HepG2 (cell line): ENCODE measurements at regions not wholly inside any gene's neighbourhood (a gene's known extent, or its start where the extent isn't known, plus 50 kb on each side); places are given as distances from the start of the nearest gene placed in this dataset.
A peak's percentile ranks its signal among the peaks of the same experiment; 100 is the strongest.

Experiments used
- CHCHD3 ChIP-seq: sonication (generic); formaldehyde crosslinking; IDR thresholded peaks from 2 replicates; pipeline ENCODE4 v1.8.0; 2022; ENCODE audit warnings: mild to moderate bottlenecking, missing genetic modification reagents, moderate library complexity
- EED ChIP-seq: sonication (generic); formaldehyde crosslinking; IDR thresholded peaks from 2 replicates; pipeline ENCODE4 v1.5.0; 2020; ENCODE audit warnings: mild to moderate bottlenecking, missing genetic modification reagents
- FOXK1 ChIP-seq: sonication (generic); formaldehyde crosslinking; IDR thresholded peaks from 2 replicates; pipeline ENCODE4 v1.4.0; 2020; ENCODE audit warnings: low read depth, missing genetic modification reagents, borderline replicate concordance
- HMGA1 ChIP-seq: sonication (generic); formaldehyde crosslinking; conservative IDR thresholded peaks from 2 replicates; pipeline ENCODE4 v1.4.0; 2020; ENCODE audit warnings: missing genetic modification reagents
- LBX2 ChIP-seq: sonication (generic); formaldehyde crosslinking; IDR thresholded peaks from 2 replicates; pipeline ENCODE4 v1.5.0; 2020; ENCODE audit warnings: missing genetic modification reagents, mild to moderate bottlenecking, borderline replicate concordance
- MEIS1 ChIP-seq: sonication (generic); formaldehyde crosslinking; IDR thresholded peaks from 2 replicates; pipeline ENCODE4 v1.9.0; 2021; ENCODE audit warnings: mild to moderate bottlenecking, missing genetic modification reagents, moderate library complexity, borderline replicate concordance
- MTF2 ChIP-seq: sonication (generic); formaldehyde crosslinking; IDR thresholded peaks from 2 replicates; pipeline ENCODE4 v1.5.0; 2020; ENCODE audit warnings: missing genetic modification reagents, borderline replicate concordance
- PRPF4 ChIP-seq: fragments of 200-400 bp; formaldehyde crosslinking; IDR thresholded peaks from 2 replicates; pipeline ENCODE4 v1.6.1; 2016; ENCODE audit warnings: low read length, low read depth; ENCODE audit not compliant: poor library complexity, severe bottlenecking
- RNF2 ChIP-seq: fragments of 450-650 bp; conservative IDR thresholded peaks from 2 replicates; pipeline ENCODE4 v1.6.1; 2016; ENCODE audit warnings: low read depth
- SALL2 ChIP-seq: sonication (generic); formaldehyde crosslinking; IDR thresholded peaks from 2 replicates; pipeline ENCODE4 v1.8.1; 2023; ENCODE audit warnings: mild to moderate bottlenecking, missing genetic modification reagents, inconsistent platforms
- ZBTB7B ChIP-seq: sonication (generic); formaldehyde crosslinking; IDR thresholded peaks from 2 replicates; pipeline ENCODE4 v1.4.0; 2020; ENCODE audit warnings: missing genetic modification reagents
- ZHX1 ChIP-seq: sonication (generic); formaldehyde crosslinking; IDR thresholded peaks from 2 replicates; pipeline ENCODE4 v1.8.1; 2022; ENCODE audit warnings: low read depth, mild to moderate bottlenecking, missing genetic modification reagents
- ZMAT3 ChIP-seq: sonication (generic); formaldehyde crosslinking; conservative IDR thresholded peaks from 2 replicates; pipeline ENCODE4 v1.7.0; 2021; ENCODE audit warnings: missing genetic modification reagents
- ZNF564 ChIP-seq: sonication (generic); formaldehyde crosslinking; IDR thresholded peaks from 2 replicates; pipeline ENCODE4 v1.8.1; 2023; ENCODE audit warnings: mild to moderate bottlenecking, missing genetic modification reagents
- ZNF878 ChIP-seq: sonication (generic); formaldehyde crosslinking; IDR thresholded peaks from 2 replicates; pipeline ENCODE4 v1.8.1; 2023; ENCODE audit warnings: mild to moderate bottlenecking, missing genetic modification reagents, moderate library complexity
- TF ChIP-seq, protein P1 (sequence below): sonication (generic); formaldehyde crosslinking; conservative IDR thresholded peaks from 2 replicates; pipeline ENCODE4 v1.4.0; 2020; ENCODE audit warnings: missing genetic modification reagents
- TF ChIP-seq, protein P2 (sequence below): fragments of 450-650 bp; IDR thresholded peaks from 2 replicates; pipeline ENCODE4 v1.6.1; 2017
- TF ChIP-seq, protein P3 (sequence below): sonication (generic); formaldehyde crosslinking; IDR thresholded peaks from 2 replicates; pipeline ENCODE4 v1.4.0; 2020; ENCODE audit warnings: mild to moderate bottlenecking, missing genetic modification reagents, borderline replicate concordance
- TF ChIP-seq, protein P4 (sequence below): sonication (generic); formaldehyde crosslinking; IDR thresholded peaks from 2 replicates; pipeline ENCODE4 v1.8.1; 2023; ENCODE audit warnings: mild to moderate bottlenecking, moderate library complexity, missing genetic modification reagents

- TF ChIP-seq, protein P1, sequence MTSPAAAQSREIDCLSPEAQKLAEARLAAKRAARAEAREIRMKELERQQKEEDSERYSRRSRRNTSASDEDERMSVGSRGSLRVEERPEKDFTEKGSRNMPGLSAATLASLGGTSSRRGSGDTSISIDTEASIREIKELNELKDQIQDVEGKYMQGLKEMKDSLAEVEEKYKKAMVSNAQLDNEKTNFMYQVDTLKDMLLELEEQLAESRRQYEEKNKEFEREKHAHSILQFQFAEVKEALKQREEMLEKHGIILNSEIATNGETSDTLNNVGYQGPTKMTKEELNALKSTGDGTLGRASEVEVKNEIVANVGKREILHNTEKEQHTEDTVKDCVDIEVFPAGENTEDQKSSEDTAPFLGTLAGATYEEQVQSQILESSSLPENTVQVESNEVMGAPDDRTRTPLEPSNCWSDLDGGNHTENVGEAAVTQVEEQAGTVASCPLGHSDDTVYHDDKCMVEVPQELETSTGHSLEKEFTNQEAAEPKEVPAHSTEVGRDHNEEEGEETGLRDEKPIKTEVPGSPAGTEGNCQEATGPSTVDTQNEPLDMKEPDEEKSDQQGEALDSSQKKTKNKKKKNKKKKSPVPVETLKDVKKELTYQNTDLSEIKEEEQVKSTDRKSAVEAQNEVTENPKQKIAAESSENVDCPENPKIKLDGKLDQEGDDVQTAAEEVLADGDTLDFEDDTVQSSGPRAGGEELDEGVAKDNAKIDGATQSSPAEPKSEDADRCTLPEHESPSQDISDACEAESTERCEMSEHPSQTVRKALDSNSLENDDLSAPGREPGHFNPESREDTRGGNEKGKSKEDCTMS, result no peak
- TF ChIP-seq ZMAT3 (CRISPR knock-in tag), result peak; percentile 67
- peak; percentile 83; the same call in 1 of the 2 replicates for TF ChIP-seq EED (CRISPR knock-in tag)
- no peak for TF ChIP-seq ZNF878 (CRISPR knock-in tag)
- no peak for TF ChIP-seq MEIS1 (CRISPR knock-in tag)
- TF ChIP-seq, protein P2, sequence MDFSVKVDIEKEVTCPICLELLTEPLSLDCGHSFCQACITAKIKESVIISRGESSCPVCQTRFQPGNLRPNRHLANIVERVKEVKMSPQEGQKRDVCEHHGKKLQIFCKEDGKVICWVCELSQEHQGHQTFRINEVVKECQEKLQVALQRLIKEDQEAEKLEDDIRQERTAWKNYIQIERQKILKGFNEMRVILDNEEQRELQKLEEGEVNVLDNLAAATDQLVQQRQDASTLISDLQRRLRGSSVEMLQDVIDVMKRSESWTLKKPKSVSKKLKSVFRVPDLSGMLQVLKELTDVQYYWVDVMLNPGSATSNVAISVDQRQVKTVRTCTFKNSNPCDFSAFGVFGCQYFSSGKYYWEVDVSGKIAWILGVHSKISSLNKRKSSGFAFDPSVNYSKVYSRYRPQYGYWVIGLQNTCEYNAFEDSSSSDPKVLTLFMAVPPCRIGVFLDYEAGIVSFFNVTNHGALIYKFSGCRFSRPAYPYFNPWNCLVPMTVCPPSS, result no peak
- no peak for TF ChIP-seq ZBTB7B (CRISPR knock-in tag)
- TF ChIP-seq FOXK1 (CRISPR knock-in tag), result no peak
- no peak for TF ChIP-seq ZHX1 (CRISPR knock-in tag)
- TF ChIP-seq RNF2, result no peak
- TF ChIP-seq SALL2, result no peak
- TF ChIP-seq CHCHD3 (CRISPR knock-in tag), result no peak
- no peak for TF ChIP-seq HMGA1 (CRISPR knock-in tag)
- no peak; the same call in 1 of the 2 replicates for TF ChIP-seq ZNF564 (CRISPR knock-in tag)
- no peak for TF ChIP-seq MTF2 (CRISPR knock-in tag)
- TF ChIP-seq, protein P3, sequence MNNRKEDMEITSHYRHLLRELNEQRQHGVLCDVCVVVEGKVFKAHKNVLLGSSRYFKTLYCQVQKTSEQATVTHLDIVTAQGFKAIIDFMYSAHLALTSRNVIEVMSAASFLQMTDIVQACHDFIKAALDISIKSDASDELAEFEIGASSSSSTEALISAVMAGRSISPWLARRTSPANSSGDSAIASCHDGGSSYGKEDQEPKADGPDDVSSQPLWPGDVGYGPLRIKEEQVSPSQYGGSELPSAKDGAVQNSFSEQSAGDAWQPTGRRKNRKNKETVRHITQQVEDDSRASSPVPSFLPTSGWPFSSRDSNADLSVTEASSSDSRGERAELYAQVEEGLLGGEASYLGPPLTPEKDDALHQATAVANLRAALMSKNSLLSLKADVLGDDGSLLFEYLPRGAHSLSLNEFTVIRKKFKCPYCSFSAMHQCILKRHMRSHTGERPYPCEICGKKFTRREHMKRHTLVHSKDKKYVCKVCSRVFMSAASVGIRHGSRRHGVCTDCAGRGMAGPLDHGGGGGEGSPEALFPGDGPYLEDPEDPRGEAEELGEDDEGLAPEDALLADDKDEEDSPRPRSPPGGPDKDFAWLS (CRISPR knock-in tag), result peak; percentile 48; the same call in 1 of the 2 replicates
- TF ChIP-seq, protein P4, sequence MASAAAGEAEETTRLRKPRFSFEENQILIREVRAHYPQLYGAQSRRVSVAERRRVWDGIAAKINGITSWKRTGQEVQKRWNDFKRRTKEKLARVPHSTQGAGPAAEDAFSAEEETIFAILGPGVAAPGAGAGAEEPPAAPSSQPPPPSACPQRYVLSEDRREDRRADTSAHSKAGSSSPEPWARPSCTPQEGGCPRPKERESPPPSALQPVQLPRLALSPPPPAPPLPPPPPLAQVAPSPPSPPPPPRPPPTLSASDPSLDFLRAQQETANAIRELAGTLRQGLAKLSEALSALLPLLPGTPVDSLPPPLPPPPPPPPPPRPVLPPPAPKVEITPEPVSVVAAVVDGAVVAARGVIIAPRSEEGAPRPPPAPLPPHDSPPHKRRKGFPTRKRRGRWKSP, result 0 out of 2 replicates have a peak, but pooled peaks have one; percentile 42
- TF ChIP-seq PRPF4, result no peak
- TF ChIP-seq LBX2 (CRISPR knock-in tag), result no peak
Measured at GRCh38 chr14:31944256-31945073, 132.6 kb upstream of the ARHGAP5 start (continued).
